ENCODE measurements at regions not wholly inside any gene's neighbourhood (a gene's known extent, or its start where the extent isn't known, plus 50 kb on each side); places are given as distances from the start of the nearest gene placed in this dataset.

GRCh38 chr17:14774774-14775173 is 473.9 kb downstream of the HS3ST3B1 start:
- TF ChIP-seq CTCF (IDR thresholded peaks at IDR 0.05; ENCODE audit: low read depth, low read length, missing control alignments): no peak
- no peak overlapping the region for H3K4me3 ChIP-seq (replicated peaks; ENCODE audit: low read depth, low read length)
- DNase-seq (ENCODE audit: extremely low read depth, low read depth): no peak

- no peak for DNase-seq (ENCODE audit: extremely low read depth, low read depth)
- no peak overlapping the region for H3K4me3 ChIP-seq (replicated peaks; ENCODE audit: low read depth, low read length)
- TF ChIP-seq CTCF (IDR thresholded peaks at IDR 0.05; ENCODE audit: low read depth, low read length, missing control alignments): no peak
These were observed 471.9 kb downstream of the HS3ST3B1 start for GRCh38 chr17:14772776-14773175.

- DNase-seq (ENCODE audit: extremely low read depth, low read depth): no peak
- no peak for TF ChIP-seq CTCF (IDR thresholded peaks at IDR 0.05; ENCODE audit: low read depth, low read length, missing control alignments)
These were observed 470.7 kb downstream of the HS3ST3B1 start for GRCh38 chr17:14771543-14771942.

GRCh38 chr17:14768923-14769322 is 468.0 kb downstream of the HS3ST3B1 start:
- no peak overlapping the region for H3K4me3 ChIP-seq (replicated peaks; ENCODE audit: low read depth, low read length)
- DNase-seq (ENCODE audit: extremely low read depth, low read depth): no peak
- no peak for TF ChIP-seq CTCF (IDR thresholded peaks at IDR 0.05; ENCODE audit: low read depth, low read length, missing control alignments)

More at GRCh38 chr17:14771543-14771942, 470.7 kb downstream of the HS3ST3B1 start:
- no peak overlapping the region for H3K4me3 ChIP-seq (replicated peaks; ENCODE audit: low read depth, low read length)

GRCh38 chr17:14762736-14763479 is 462.0 kb downstream of the HS3ST3B1 start:
- no peak for TF ChIP-seq CTCF (IDR thresholded peaks at IDR 0.05; ENCODE audit: low read depth, low read length, missing control alignments)
- no peak for DNase-seq (ENCODE audit: extremely low read depth, low read depth)
- no peak overlapping the region for H3K4me3 ChIP-seq (replicated peaks; ENCODE audit: low read depth, low read length)

GRCh38 chr17:14760719-14761411 is 460.0 kb downstream of the HS3ST3B1 start:
- TF ChIP-seq CTCF (IDR thresholded peaks at IDR 0.05; ENCODE audit: low read depth, low read length, missing control alignments): no peak
- no peak for DNase-seq (ENCODE audit: extremely low read depth, low read depth)
- no peak overlapping the region for H3K4me3 ChIP-seq (replicated peaks; ENCODE audit: low read depth, low read length)
